ENCODE measurements at regions not wholly inside any gene's neighbourhood (a gene's known extent, or its start where the extent isn't known, plus 50 kb on each side); places are given as distances from the start of the nearest gene placed in this dataset.
A peak's percentile ranks its signal among the peaks of the same experiment; 100 is the strongest.

GRCh38 chr12:107448198-107448597, 237.4 kb upstream of the PWP1 start:
- H3K9me2 ChIP-seq (ENCODE audit: insufficient read depth): no peaks in the 10 kb centered on the region
- DNase-seq (ENCODE audit: low spot score): peak; percentile 80
- Mint-ChIP-seq H3K4me3 (no peak overlapping the region), H3K27me3 (ENCODE audit: insufficient read depth, low read depth, poor library complexity) (peaks cover 7% of the 10 kb centered on the region), H3K27ac (no peak overlapping the region), H3K4me1 (peaks cover 22% of the 10 kb centered on the region), H3K36me3 (ENCODE audit: low read depth) (no peaks in the 10 kb centered on the region), H3K9me3 (no peaks in the 10 kb centered on the region; the same call in 2 of the 3 replicates)
- H3K27me3 ChIP-seq (ENCODE audit: insufficient read depth): no peaks in the 10 kb centered on the region
- no peak overlapping the region for H2AFZ ChIP-seq
- H3K4me2 ChIP-seq: no peak overlapping the region
- H3K36me3 ChIP-seq (ENCODE audit: insufficient read depth): no peaks in the 10 kb centered on the region
- no peak overlapping the region for H3K4me3 ChIP-seq
- no peaks in the 10 kb centered on the region for H4K20me1 ChIP-seq (replicated peaks; ENCODE audit: insufficient read depth)
- H3F3A ChIP-seq (replicated peaks; ENCODE audit: low read depth): no peaks in the 10 kb centered on the region
- peaks cover 11% of the 10 kb centered on the region for H3K4me1 ChIP-seq (ENCODE audit: insufficient read depth)
- H3K27ac ChIP-seq (ENCODE audit: low read depth): no peak overlapping the region
- ATAC-seq: peak; percentile 87
- H3K79me2 ChIP-seq (replicated peaks; ENCODE audit: insufficient read depth): no peaks in the 10 kb centered on the region
- peak; percentile 65 to 71 for TF ChIP-seq CTCF (conservative IDR thresholded peaks at IDR 0.05; ENCODE audit: low read depth in 2 of 2)
- TF ChIP-seq ZNF462 (CRISPR knock-in tag; IDR thresholded peaks at IDR 0.05): no peak

- H3K79me2 ChIP-seq (replicated peaks; ENCODE audit: insufficient read depth): no peaks in the 10 kb centered on the region
- no peak for ATAC-seq
- Mint-ChIP-seq H3K4me1 (peaks cover 22% of the 10 kb centered on the region), H3K27me3 (ENCODE audit: insufficient read depth, low read depth, poor library complexity) (peaks cover 11% of the 10 kb centered on the region), H3K9me3 (no peaks in the 10 kb centered on the region; the same call in 2 of the 3 replicates), H3K27ac (no peak overlapping the region), H3K36me3 (ENCODE audit: low read depth) (no peaks in the 10 kb centered on the region), H3K4me3 (no peak overlapping the region)
- no peak overlapping the region for H3K27ac ChIP-seq (ENCODE audit: low read depth)
- no peak overlapping the region for H3K4me2 ChIP-seq
- no peaks in the 10 kb centered on the region for H3K36me3 ChIP-seq (ENCODE audit: insufficient read depth)
- no peak for TF ChIP-seq POLR2AphosphoS5 (IDR thresholded peaks at IDR 0.05; ENCODE audit: low read depth)
- H2AFZ ChIP-seq: no peak overlapping the region
- no peak for DNase-seq (ENCODE audit: low spot score)
- H3K9me2 ChIP-seq (ENCODE audit: insufficient read depth): no peaks in the 10 kb centered on the region
- H3F3A ChIP-seq (replicated peaks; ENCODE audit: low read depth): no peaks in the 10 kb centered on the region
- no peaks in the 10 kb centered on the region for H4K20me1 ChIP-seq (replicated peaks; ENCODE audit: insufficient read depth)
- H3K4me3 ChIP-seq: no peak overlapping the region
- H3K27me3 ChIP-seq (ENCODE audit: insufficient read depth): no peaks in the 10 kb centered on the region
- peaks cover 11% of the 10 kb centered on the region for H3K4me1 ChIP-seq (ENCODE audit: insufficient read depth)
Measured at GRCh38 chr12:107449891-107450290, 235.7 kb upstream of the PWP1 start.

All from GM23338 (cell line).